HG02642 (cell line): ENCODE measurements at regions not wholly inside any gene's neighbourhood (a gene's known extent, or its start where the extent isn't known, plus 50 kb on each side); places are given as distances from the start of the nearest gene placed in this dataset.
A peak's percentile ranks its signal among the peaks of the same experiment; 100 is the strongest.

Source experiments
- ATAC-seq: cut with Tn5 transposase; IDR thresholded peaks from one replicate; pipeline ENCODE4 v1.9.1; 2021; ENCODE audit warnings: mild to moderate bottlenecking; ENCODE audit not compliant: unreplicated experiment, poor library complexity

DNA sequence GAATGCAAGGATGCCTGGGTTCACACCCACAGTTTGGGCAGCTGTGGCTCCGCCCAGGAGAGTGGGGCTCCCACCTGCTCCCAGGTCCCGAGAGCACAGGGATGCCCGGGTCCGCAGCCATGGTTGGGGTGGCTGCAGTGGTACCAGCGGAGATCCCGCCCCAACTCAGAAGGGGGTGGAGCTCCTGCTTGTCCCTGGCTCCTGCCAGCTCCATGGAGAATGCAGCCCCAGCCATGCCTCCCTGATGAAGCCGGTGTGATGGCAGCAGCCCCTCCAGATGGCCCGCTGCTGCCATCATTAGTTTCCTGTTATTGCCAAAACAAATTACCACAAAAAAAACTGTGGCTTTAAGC, 113.1 kb upstream of the RUNX3 start:
- no peak for ATAC-seq

DNA sequence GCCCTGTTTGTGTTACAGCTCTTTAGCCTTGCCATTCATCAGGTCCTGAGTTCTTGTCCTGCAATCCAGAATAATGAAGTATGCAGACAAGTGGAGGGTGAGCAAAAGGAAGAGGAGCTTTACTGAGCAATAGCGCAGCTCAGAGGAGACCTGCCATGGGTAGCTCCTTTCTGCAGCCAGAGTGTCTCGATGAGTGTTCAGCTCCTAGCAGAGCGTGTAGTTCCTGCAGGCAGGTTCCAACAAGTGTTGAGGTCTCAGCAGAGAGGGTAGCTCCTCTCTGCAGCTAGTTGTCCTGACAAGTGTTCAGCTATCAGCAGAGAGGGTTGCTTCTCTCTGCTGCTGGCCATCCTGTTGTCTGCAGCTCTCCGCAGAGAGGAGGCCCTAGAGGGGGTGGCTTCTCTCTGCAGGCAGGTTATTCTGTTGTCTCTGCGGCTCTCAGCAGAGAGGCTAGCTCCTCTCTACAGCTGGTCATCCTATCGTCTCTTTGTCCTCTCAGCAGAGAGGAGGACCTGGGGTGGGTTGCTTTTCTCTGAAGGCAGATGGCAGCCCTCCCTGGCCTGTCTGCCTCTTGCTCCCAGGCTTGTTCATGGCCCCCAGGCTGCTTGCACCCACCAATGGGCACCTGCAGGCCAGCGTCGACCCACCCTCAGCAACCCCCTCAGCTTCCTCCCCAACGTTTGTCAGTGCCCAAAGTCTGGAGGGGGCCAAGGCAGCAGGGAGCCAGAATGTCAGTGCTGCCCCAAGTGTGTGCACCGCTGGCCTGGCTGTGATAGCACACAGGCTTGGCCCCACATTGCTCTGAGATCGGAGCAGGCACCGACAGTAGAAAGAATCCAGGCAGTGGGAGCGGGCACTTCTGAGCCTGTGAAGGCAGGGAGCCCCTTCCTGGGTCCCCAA, 112.5 kb upstream of the RUNX3 start:
- no peak for ATAC-seq

DNA sequence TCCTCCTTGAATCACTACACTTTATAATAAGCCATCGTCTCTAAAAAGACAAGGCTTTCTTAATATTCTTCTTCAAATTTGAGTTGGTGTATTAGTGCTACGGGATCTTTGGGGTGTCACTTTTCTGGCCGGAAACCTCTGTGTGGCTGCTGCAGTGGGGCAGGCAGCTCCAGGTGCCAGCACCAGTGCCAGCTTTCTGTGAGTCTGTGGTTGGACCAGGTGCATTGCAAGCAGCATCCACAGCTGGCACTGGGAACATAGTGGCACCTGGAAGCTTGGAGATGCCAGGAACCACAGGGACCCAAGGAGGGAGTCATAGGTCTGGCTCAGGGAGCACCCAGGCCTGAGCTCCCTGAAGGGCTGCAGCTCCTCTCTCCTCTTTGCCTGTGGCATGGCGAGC, 111.8 kb upstream of the RUNX3 start:
- ATAC-seq: no peak

DNA sequence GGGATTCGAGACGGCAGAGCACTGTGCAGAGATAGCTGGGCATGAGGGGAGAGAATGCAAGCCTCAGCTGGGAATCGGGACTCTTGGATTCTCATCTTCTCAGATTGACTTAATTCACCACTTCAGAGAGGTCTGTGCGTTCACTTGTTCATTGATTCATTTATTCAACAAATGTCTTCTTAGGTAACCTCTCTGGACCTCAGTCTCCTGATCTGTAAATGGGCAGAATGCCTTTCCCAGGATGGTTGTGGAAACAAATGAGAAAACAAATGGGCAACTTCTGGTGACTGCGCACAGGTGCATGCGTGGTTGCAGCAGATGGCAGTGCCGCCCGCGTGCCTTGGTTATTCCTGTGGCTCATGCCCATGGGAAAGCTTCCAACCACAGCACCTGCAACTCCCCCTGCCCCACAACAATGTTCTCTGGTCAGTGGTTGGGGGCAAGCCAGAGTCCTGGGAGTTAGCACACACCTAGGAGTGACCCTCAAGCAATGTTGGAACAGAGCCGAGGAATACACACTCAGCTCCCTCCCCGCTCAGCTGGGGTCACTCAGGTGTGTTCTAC, 110.1 kb upstream of the RUNX3 start:
- no peak for ATAC-seq

DNA sequence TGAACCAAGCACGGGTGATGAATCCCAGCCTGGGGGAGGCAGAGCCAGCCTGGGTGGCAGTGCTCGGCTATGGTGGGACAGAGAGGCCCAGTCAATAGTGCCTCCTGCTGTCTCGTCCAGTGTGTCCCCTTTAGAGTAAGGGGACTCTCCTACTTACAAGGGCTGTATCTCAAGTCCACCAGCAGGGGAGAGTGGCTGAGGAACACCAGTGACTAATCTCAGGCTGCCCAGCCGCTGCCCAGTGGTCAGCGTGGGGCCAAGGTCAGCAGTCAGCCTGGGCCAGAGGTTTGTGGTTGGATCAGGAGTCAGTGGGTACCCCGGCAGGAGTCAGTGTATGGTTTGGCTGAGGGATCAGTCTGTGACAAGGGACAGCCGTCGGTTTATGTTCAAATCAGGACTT, 109.2 kb upstream of the RUNX3 start:
- no peak for ATAC-seq

DNA sequence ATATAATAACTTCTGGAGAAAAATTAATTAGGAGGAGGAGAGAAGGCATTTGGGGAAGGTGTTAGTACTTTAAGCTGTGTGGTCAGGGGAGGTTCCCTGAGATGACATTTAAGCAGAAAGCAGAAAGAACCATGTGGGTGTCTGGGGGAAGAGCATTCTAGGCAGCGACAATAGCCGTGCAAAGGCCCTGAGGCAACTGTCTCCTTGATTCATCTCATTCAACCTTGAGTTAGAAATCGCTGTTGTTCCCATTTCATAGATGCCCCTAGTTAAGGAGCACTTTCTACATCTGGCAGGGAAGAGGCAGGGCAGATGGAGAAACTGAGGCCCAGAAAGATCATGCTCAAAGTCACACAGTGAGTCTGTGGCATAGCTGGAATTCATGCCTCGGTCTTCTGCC, 108.6 kb upstream of the RUNX3 start:
- ATAC-seq: no peak

DNA sequence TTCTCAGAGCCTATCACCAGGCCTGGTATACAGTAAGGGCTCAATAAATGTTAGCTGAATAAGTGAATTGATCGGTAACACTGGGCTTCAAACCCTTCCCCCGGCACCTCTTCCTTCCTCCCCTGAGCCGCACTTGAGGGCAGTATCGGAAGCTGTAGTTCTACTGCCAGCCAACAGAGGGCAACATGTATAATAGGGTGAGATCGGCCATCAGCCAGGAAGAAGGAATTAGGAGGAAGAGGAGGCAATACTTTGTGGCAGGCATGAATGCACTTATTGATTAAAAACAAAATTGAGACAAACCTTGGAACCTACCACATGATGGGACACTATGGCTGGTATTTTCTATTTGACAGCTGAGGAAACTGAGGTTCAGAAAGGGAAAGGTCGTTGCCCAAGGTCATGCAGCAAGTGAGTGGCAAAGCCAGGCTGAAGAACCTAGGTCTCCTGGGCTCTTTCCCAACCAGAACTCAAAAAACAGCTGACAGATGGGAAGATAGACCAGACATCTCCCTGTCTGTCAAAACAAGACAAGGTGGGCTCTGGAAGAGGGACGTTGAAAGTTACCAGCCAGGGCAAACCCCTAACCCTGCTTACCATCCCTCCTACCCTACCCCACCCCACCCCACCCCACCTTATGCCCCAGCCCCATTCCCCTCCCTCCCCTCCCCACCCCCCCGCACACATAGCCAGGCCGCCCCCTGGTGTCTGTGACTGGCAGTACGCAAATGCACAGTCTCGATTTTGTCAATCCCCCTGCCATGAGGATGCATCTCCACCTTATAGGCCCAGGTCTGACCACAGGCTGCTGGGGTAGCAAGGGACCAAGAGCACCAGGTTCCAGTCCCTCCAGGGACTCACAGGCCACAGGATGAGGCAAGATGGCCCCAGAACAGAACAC, 107.3 kb upstream of the RUNX3 start:
- no peak for ATAC-seq

DNA sequence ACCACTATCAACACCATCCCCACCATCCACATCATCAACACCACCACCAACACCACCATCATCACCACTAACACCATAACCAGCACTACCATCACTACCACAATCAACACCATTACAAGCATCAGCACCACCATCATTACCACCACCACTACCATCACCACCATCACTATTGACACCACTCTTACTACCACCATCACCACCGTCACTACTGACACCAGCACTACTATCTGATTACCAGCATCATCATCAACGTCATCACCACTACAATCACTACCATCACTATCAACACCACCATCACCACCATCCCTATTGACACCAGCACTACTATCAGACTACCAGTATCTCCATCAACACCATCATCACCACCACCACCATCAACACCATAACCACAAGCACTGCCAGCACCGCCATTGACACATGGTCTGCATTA, 106.1 kb upstream of the RUNX3 start:
- no peak for ATAC-seq

DNA sequence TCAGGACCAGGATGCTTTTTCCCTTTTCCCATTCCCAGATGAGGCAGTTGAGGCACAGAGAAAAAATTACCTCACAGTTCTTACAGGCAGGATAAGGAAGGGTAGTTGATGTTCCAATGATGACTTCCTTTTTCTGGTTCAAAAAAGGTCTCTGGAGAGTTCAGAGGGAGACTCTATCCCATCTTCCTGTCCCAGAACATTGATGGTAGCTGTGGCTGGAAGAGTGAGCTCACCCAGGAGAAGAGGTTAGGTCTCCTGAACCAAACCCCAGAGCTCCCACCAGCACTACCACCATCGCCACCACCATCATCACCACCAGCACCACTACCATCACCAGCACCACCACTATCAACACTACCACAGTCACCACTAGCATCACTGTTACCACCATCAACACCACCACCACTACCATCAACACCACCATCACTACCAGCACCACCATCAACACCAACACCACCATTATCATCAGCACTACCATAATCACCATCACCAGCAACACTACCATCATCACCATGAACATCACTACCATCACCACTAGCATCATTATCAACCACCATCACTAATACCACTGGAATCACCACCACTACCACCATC, 105.5 kb upstream of the RUNX3 start:
- no peak for ATAC-seq

DNA sequence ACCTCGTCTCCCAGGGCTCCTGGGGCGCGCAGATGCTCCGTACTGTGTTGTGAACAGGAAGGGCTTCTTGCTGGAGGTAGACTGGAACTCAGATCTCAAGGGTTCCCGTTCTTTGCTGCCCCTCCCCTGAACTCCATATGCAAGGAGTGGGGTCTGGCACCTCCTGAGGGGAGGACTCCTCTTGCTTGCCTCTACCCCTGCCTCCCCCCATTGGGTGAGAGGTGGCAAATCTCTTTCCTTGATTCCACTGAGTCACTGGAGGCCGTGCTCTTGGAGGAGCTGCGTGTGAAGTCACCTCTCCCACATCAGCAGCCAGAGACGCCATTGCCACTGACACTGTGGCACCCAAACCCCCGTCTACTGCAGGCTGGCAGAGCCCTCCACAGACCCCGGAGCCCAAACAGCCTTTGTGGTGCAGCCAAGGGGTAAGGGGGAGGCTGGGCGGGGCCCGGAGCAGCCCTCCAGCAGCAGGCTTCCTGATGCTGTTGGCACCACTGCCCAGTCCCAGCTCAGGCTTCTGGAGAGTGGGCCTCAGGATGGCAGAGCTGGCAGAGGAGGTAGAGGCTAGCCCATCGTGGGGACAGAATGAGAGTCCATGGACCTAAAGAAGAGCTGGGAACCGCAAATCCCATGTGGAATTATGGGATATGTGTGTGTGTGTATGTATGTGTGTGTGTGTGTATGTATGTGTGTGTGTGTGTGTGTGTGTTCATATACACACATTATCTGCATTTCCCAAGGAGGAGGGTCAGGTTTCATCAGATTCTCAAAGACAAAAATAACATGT, 104.9 kb upstream of the RUNX3 start:
- ATAC-seq: no peak

DNA sequence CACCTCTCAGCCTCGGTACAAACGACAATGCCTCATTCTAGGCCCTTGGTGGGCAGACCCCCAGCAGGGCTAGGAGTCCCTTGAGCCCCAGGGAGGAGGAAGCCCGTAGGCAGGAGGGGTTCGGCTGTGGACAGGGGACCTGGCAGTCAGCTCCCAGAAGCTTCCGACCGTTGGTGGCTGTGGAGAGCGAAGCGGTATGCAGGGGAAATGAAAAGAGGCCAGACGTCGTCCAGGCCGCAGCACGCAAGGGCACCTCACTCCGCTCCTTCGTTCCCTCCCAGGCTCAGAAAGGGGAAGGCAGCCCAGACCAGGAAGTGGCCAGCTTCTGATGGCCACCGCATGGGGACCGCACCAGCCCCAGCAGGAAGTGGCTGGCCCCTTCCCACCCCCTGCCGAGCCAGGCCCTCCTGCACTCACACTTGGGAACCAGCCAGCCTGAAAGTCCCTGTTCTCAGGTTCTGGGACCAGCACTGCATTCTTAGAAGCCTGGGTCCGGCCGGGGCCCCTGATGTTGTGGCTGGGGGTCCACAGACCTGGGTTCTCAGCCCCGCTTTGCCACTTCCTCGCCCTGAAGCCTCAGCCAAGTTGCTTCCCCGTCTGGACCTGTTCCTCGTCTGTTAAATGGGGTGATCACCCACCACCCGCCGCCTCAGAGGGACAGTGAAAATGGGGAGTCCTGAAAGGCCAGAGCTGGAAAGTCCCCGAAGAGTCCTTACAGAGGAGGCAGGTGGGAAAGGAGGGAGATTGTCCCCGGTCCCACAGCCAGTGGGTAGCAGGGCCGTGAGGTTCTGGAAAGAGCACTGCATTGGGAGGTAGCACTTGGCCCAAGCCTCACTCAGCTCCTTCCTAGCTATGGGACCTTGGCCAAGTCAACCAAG, 104.0 kb upstream of the RUNX3 start:
- no peak for ATAC-seq

DNA sequence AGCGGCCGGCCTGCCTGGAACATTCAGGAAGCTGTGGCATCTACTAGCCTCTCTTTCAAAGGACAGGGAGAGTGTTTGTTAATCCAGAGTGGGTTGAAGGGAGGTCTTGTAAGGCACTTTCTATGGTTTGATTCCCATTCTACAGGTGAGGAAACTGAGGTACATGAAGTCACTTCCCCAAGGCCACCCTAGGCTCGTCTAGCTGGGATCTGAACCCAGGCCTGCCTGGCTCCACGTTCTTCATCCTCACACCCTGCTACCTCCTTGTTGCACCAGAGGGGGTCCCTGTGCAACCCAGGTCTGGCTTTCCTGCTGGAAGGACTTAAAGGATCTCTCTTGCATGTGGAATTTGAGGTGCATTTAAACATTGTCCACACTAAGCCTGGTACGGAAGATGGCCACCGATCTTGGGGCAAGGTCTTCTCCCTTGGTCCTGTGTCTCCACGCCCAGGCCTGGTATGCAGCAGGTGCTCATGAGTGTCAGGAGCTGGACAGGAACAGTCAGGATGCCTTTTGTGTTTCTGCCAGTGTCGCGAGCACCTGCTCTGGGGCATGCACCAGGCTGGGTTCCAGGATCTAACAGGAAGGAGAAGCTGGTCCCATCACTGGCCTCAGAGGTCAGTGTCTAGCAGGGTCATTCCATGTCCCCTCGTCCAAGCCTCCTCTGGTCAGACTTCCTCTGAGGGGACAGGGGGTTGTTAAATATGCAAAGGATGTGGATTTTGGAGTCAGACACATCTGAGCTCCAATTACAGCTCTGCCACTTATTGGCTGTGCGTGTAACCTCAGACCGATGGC, 103.2 kb upstream of the RUNX3 start:
- no peak for ATAC-seq

DNA sequence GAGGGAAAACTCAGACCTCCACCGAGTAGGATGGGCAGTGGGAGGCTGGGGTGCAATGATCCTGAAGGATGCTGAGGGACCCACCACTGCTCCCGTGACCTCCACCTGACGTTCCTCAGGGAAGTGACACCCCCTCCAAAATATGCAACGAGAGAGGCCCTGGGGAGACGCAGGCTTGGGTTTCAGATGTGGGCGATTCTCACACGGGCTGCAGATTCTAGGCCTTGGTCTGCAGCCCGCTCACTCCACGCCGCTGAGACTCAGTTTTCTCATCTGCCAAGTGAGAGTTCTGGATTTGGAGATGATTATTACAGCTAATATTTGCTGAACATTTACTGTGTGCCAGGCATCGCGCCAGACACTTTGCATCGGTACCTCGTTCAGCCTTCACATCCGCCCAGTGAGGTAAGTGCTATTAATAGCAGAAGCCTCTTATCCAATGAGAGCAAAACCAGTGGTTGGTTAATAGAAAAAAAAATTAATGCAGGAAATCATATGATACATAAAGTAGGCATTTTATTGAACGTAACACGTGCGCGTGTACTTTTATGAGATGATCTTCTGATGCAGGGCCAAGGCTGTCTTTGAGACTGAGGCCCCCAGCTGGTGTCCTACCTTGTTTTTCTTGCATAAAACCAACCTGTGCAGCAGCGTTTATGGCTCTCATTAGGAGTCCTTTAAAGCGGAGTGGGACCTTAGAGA, 102.0 kb upstream of the RUNX3 start:
- peak; percentile 39 for ATAC-seq

DNA sequence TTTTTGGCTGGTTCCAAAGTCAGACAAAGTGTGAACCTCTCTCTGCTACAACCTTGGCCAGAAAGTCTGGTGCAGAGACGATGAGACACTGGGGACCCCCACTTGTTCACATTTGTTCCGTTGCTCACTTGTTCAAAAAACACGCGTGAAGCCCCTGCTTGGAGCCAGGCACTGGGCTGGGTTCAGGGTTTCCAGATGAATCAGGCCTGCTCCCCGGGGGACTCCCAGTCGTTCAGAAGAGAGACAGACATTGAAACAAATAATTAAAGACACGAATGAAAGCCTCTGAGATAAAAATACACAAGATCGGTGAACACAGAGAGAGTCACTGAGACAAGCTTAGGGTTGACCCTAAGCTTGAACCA, 101.5 kb upstream of the RUNX3 start:
- peak; percentile 18 for ATAC-seq

DNA sequence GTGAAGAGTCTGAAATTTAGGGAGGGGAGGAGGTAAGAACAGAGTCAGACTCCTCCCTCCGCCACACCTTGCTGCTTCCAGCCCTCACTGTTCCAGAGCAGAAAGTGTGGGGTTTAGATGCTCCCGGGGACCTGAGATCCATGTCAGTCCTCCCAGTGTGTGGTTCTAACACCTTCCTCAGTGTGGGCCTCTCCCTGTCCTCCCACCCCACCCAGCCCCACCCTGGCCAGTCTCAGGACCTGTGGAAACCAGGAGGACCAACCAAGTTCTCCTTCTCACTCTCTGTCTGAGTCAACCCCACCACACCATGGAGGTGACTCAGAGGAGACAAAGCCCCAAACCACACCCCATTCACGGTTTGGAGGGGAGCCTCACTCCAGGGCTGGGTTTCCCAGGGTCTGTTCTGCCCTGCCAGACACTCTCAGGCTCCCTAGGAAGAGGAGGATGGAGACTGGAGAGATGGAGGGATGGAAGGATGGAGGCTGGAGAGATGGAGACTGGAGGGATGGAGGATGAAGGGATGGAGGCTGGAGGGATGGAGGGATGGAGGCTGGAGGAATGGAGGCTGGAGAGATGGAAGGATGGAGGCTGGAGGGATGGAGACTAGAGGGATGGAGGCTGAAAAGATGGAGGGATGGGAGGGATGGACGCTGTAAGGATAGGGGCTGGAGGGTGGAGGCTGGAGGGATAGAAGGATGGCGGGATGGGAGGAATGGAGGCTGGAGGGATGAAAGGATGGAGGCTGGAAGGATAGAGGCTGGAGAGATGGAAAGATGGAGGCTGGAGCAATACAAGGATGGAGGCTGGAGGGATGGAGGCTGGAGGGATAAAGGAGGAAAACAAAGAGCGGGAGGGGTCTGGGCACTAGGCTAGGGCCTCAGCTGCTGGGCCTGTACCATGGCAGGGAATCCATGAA, 100.9 kb upstream of the RUNX3 start:
- peak; percentile 36 for ATAC-seq

DNA sequence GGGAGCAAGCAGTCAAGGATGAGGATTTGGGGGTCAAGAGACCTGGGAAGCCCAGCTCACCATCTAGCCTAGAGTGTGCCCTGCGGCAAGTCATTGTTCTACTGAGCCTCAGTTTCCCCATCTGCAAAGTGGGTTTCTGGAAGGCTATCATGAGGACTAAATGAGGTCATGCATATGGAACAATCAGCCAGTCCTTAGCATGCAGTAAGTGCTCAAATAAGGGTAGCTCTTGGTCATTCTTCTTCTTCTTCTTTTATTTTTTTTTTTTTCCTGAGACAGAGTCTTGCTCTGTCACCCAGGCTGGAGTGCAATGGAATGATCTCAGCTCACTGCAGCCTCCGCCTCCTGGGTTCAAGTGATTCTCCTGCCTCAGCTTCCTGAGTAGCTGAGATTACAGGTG, 99.9 kb upstream of the RUNX3 start:
- ATAC-seq: no peak
